SHP77 (cell line): ENCODE measurements at regions not wholly inside any gene's neighbourhood (a gene's known extent, or its start where the extent isn't known, plus 50 kb on each side); places are given as distances from the start of the nearest gene placed in this dataset.

Experiments used
- DNase-seq, 2 experiments: peaks; one replicate each; lab custom pipeline; 2025; lab: John Stamatoyannopoulos, UW

- DNase-seq, result no peak
Measured at GRCh38 chr20:52577696-52578095, 386.1 kb upstream of the ZFP64 start.

GRCh38 chr20:52572687-52573086, 381.1 kb upstream of the ZFP64 start:
- no peak for DNase-seq

- DNase-seq, result no peak
Measured at GRCh38 chr20:52569201-52569600, 377.6 kb upstream of the ZFP64 start.

- DNase-seq, result no peak
Measured at GRCh38 chr20:52565614-52566013, 374.0 kb upstream of the ZFP64 start.

- no peak for DNase-seq
Measured at GRCh38 chr20:52564594-52564993, 373.0 kb upstream of the ZFP64 start.

GRCh38 chr20:52552181-52552872, 360.7 kb upstream of the ZFP64 start:
- no peak for DNase-seq

GRCh38 chr20:52542131-52542530, 350.6 kb upstream of the ZFP64 start:
- no peak for DNase-seq

GRCh38 chr20:52540509-52540908, 348.9 kb upstream of the ZFP64 start:
- DNase-seq, result no peak

- no peak for DNase-seq
Measured at GRCh38 chr20:52539891-52540290, 348.3 kb upstream of the ZFP64 start.

GRCh38 chr20:52536841-52537400, 345.3 kb upstream of the ZFP64 start:
- DNase-seq, result no peak

- DNase-seq, result no peak
Measured at GRCh38 chr20:52536040-52536439, 344.5 kb upstream of the ZFP64 start.

- no peak for DNase-seq
Measured at GRCh38 chr20:52534616-52535015, 343.0 kb upstream of the ZFP64 start.

GRCh38 chr20:52533401-52533800, 341.8 kb upstream of the ZFP64 start:
- no peak for DNase-seq

GRCh38 chr20:52532674-52533073, 341.1 kb upstream of the ZFP64 start:
- DNase-seq, result no peak

- no peak for DNase-seq
Measured at GRCh38 chr20:52530571-52530970, 339.0 kb upstream of the ZFP64 start.

GRCh38 chr20:52529826-52530225, 338.2 kb upstream of the ZFP64 start:
- DNase-seq, result no peak

GRCh38 chr20:52524861-52525260, 333.3 kb upstream of the ZFP64 start:
- DNase-seq, result no peak

GRCh38 chr20:52518735-52519134, 327.2 kb upstream of the ZFP64 start:
- DNase-seq, result no peak

- no peak for DNase-seq
Measured at GRCh38 chr20:52515877-52516276, 324.3 kb upstream of the ZFP64 start.

- DNase-seq, result no peak
Measured at GRCh38 chr20:52500157-52500556, 308.6 kb upstream of the ZFP64 start.

GRCh38 chr20:52497731-52498130, 306.2 kb upstream of the ZFP64 start:
- no peak for DNase-seq

- no peak for DNase-seq
Measured at GRCh38 chr20:52496191-52496590, 304.6 kb upstream of the ZFP64 start.

GRCh38 chr20:52494244-52494643, 302.7 kb upstream of the ZFP64 start:
- no peak for DNase-seq

- peak; percentile 84 to 90 for DNase-seq
Measured at GRCh38 chr20:52493171-52493721, 301.7 kb upstream of the ZFP64 start.
